Stromal cell of bone marrow (primary cell): ENCODE measurements at regions not wholly inside any gene's neighbourhood (a gene's known extent, or its start where the extent isn't known, plus 50 kb on each side); places are given as distances from the start of the nearest gene placed in this dataset.

ENCODE experiments used
- DNase-seq: peaks from one replicate; pipeline ENCODE4 v3.0.0-alpha.2; 2012; ENCODE audit warnings: low read depth

DNA sequence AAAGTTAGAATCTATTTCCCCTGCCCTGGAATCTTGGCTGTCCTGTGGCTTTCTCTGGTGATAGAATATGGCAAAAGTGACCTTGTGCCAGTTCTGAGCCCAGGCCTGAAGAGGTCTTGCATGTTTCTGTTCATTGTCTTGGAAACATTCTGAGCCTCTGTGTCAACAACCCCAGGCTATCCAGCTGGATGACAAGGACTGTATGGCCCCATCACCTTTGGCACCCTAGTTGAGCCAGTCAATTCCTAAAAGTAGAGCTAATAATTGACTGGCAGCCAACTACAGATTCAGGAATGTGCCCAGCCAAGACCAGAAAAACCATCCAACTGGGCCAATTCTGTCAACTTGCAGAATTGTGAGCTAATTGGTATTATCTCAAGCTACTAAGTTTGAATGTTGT lies 514.1 kb upstream of the LARGE1 start:
- DNase-seq: no peak

DNA sequence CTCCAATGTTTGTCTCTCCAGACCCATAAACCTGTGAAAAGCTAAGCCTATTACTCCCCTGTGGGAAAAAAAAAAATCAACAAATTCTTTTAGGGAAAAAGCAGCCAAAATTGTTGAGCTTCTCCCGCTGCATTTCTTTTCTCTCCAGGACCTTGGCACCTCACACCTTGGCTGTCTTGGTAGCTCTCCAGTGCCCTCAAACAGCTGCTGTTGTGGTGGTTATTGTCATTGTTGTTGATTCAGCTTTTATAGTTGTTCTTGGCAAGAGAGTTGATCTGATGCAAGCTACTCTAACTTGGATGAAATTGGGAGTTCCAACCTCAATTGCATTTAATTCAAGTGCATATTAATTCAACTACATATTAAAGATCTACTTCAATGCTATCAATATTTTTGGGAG lies 516.9 kb upstream of the LARGE1 start:
- no peak for DNase-seq

DNA sequence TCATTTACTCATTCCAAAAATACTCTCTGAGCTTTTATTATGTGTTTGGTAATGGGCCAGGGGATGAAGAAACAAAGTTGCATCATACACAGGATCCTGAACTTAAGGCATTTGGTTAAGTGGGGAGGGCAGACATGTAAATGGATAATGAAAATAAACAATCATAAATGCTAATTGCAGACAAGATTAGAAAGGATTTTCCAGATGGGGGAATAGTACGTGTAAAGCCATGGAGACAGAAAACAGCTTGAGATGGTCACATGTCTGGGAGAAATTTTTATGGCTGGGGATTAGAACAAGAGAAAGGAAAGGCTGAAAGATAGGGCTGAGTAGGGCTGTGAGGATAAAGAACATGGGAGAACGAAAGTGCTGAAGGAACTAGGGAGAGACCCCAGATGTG lies 534.3 kb upstream of the LARGE1 start:
- DNase-seq: no peak

DNA sequence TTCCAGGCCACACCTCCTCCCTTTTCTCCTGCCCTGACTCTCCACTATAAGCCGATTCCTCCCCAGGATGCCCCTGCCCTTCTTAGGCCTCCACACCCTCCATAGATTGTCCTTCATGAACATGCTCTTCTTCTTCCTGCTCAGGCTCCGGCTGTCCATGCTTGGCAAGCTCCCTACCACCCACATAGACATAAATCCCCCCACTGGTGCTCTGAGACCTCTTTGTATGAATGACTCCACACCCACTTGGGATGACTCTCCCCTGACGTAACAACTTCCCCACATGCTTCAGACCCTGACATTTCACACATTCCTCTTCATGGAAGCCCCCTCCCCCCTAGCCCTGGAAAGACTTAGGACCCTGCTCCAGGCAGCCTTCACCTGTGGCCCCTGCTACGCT lies 542.5 kb upstream of the LARGE1 start:
- DNase-seq: no peak

DNA sequence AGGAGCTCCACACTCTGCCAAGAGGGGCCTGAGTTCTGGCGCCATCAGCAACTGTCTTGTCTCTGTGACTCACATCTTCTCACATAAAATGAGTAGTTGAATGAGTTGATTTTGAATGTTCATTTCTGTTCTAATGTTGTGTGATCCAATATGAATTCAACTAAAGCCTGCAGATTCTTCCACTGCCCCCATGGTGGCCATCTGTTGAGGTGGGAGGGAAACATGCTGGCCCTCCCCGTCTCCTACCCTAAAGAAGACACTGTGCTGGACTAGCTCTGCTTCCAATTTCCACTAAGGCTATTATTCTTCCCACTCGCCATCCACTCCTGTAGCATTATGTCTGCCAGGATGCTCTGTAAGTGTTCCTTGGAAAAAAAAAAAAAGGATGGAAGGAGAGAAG lies 555.6 kb upstream of the LARGE1 start:
- DNase-seq: no peak

DNA sequence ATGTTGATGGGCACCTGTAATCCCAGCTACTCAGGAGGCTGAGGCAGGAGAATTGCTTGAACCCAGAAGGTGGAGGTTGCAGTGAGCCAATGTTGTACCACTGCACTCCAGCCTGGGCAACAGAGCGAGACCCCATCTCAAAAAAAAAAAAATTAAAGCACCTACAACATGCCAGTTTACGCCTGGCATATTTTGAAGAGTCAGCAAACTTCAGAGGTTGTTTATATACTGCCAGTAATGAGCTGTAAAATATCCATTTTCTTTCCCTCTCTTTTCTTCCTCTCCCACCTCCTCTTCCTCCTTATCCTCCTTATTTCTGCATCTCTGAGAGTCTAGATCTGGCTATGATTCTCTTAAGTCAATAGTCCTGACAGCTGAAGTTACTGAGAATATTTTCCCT lies 556.5 kb upstream of the LARGE1 start:
- no peak for DNase-seq

DNA sequence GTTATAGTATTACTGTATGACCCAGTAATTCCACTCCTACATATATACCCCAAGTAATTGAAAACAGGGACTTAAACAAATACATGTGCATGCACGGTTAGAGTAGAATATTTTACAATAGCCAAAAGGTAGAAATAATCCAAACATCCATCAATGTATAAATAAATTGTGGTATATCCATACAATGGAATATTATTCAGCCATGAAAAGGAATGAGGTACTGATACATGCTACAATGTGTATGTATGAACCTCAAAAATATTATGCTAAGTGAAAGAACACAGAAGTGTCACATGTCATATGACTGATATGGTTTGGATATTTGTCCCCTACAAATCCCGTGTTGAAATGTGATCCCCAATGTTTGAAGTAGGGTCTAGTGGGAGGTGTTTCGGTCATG lies 560.8 kb upstream of the LARGE1 start:
- no peak for DNase-seq

DNA sequence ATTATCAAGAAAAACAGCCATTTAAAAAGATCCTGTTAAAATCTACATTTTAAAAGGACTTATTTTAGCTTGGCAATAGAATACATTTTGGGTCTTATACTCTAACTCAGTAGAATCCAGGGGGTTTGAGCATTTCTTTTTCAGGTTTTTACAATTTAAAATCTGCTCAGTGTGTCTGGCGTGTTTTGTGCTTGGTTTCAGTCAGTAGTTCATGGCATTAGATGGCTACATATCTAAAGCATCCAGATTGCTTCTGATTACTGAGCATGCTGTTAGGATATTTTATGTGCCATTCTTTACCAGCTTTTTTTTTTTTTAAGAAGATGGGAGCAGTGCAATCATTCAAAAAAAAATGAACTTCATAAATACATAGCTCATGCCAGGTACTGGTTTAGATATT lies 566.1 kb upstream of the LARGE1 start:
- no peak for DNase-seq

DNA sequence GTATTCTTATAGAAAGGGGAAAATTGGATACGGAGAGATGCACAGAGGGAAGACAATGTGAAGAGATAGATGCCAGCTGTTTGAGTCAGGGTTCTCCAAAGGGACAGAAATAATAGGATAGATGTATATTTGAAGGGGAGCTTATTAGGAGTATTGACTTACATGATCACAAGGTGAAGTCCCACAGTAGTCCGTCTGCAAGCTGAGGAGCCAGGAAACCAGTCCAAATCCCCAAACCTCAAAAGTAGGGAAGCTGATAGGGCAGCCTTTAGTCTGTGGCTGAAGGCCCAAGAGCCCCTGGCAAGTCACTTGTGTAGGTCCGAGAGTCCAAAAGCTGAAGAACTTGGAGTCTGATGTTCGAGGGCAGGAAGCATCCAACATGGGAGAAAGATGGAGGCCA lies 569.6 kb upstream of the LARGE1 start:
- no peak for DNase-seq

DNA sequence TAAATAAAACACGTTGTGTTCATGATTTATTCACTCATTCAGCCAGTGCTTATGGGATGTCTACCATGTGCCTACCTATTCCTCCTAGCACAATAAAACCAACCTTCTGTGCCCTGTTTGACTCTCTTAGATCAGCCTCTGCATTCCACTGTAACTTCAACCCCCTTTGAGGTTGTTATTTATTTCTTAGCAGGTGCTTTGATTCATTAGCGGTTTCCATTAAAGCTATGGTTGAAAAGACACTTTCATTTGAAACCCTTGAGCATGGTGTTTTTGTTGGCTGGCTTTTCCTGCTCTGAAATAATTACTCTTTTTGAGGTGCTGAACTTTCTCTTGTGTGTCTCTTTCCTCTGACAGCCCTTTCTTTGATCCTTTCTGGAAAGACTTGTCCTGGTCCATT lies 570.6 kb upstream of the LARGE1 start:
- no peak for DNase-seq

DNA sequence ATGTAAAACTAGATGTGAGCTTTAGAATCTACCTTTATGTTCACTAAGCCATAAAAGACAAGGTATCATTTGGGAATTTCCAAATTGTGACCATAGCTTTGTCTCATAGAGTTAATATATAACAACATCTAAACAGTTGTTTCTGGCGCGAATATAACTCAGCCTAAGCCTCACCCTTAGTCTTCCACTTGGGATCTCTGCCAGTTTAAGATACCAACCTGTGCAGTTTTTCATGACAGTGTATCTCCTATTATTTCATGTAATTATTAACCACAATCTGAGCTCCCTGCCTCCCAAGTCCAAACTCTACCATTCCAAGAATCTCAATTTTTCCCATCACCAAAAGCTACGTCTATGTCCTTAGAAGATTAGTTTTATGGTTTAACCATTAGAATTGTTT lies 572.5 kb upstream of the ISX start:
- no peak for DNase-seq

DNA sequence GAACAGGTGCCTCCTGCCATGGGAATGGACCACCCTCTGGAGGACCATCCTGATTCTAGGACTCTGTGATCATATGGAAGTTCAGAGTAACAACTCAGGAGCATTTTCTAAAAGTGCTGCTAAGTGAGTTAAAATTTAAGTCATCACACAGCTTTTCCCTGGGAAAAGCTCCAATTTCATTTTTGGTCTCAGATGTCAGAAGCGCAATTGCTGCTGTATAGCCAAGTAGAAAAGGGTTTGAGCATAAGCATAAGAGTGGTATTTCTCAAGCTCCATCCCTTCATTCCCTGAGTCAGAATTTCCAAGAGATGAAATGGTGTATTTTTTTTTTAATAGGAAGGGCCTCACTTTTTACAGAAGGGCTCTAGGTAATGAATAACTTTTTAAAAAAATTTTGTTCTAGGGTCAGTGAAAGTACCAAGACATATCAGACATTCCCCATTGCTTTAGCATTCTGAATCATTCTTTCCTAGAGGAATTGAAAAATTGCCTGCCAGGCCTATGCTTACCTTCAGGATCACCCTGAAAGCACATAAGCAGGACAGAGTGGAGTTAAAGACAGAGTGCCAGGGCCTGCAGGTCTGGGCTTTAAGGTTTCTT lies 564.5 kb upstream of the ISX start:
- DNase-seq: no peak

DNA sequence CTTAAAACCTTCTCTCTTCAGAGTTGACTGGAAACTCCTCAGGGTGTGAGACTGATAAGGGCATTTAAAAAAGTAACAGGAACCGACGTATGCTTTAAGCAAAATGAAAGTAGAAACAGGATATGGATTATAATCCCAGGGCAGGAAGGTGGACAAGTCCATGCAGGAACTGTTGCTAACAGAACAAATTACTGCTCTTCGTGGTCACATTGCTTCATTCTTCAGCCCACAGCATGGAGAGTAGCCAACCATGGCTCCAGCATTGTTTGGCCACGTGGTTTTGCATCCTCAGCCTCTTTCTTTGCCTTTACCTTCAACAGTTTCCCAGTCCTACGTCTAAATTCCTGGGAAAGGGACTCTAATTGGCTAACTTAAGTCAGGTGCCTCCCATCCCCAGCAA lies 563.1 kb upstream of the ISX start:
- no peak for DNase-seq

DNA sequence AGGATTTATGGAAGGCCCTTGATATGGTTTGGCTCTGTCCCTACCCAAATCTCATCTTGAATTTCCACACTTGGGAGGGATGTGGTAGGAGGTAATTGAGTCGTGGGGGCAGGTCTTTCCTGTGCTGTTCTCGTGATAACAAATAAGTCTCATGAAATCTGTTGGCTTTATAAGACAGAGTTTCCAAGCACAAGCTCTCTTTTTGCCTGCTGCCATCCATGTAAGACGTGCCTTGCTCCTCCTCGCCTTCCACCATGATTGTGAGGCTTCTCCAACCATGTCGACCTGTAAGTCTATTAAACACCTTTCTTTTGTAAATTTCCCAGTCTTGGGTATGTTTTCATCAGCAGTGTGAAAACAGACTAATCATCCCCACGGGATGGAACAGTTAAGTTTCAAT lies 557.2 kb upstream of the ISX start:
- no peak for DNase-seq

DNA sequence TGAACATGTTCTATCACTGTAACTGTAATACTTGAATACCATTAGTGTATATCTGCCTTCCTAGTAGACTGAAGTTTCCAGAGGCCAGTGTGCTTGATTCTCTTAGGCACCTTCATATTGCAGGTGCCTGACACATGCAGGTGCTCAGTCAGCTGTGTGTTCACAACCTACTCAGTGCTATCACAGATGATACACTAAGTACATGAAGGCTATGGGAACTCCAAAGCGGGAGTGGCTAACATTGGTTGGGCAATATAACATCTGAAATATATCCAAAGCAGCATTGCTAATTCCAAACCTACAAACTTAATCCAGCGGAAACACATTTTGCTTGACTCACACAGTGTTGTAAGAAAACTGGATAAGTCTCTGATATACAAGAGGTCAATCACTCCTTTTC lies 539.3 kb upstream of the ISX start:
- no peak for DNase-seq

DNA sequence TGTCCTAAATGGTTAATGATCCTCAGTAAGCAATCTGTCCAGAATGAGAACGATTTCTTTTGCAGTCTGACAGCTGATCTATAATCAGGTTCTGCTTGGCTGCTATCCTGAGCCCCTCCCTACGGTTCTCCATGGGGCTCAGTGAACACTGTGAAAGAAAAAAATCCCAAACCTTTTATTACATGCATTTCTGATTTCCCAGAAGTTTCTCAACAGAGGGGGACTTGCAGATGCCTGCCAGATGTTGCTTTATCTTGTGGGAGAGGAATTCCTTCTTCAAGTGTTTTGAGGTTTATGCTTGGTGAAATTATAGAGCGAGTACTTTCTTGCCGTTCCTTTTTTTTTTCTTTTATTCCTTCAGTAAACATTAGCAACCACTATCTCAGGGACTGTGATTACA lies 531.9 kb upstream of the ISX start:
- no peak for DNase-seq

DNA sequence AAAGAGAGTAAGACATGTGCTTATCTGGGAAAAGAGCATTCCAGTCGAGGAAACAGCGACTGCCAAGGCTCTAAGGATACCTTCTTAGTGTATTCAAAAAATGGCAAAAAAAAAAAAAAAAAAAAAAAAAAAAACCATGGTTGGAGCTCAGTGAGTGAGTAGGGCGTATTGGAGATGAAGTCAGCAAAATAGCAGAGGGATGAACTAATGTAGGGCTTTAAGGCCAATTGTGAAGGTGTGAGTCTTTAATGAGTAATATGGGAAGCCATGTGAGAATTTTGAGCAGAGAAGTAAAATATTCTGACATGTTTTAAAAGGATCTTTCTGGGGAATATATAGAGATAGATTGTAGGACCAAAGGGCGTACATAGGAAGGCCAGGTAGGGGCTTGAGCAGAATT lies 498.6 kb upstream of the ISX start:
- no peak for DNase-seq

DNA sequence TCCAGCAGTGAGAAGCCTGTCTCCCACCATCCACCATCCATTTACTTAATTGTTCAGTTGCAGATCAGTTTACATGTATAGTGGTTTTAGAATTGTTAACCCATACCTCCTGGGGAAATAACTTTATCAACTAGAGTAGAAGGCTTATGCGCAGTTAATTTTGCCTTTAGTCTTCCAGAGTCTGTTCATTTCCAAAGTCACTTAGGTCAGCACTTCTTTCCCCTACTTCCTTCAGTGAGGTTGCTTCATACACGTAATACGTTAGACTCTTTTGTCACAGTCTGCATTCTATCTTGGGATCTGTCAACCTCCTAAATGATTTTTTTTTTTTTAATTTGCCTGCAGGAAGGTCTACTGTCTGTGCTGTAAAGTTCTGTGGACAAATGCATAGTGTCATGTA lies 495.6 kb upstream of the ISX start:
- no peak for DNase-seq

DNA sequence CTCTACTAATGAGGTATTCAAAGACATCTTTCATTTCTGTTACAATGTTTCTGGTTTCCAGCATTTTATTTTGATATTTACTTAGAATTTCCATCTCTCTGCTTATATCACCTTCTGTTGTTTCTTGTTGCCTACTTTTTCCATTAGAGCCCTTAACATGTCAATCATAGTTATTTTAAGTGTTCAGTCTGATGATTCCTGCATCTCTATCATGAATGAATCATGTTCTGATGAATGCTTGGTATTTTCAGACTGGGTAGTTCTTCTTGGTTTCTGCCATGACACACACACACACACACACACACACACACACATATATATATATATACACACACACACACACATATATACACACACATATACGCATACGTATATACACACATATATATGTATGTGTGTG lies 486.4 kb upstream of the ISX start:
- DNase-seq: no peak

DNA sequence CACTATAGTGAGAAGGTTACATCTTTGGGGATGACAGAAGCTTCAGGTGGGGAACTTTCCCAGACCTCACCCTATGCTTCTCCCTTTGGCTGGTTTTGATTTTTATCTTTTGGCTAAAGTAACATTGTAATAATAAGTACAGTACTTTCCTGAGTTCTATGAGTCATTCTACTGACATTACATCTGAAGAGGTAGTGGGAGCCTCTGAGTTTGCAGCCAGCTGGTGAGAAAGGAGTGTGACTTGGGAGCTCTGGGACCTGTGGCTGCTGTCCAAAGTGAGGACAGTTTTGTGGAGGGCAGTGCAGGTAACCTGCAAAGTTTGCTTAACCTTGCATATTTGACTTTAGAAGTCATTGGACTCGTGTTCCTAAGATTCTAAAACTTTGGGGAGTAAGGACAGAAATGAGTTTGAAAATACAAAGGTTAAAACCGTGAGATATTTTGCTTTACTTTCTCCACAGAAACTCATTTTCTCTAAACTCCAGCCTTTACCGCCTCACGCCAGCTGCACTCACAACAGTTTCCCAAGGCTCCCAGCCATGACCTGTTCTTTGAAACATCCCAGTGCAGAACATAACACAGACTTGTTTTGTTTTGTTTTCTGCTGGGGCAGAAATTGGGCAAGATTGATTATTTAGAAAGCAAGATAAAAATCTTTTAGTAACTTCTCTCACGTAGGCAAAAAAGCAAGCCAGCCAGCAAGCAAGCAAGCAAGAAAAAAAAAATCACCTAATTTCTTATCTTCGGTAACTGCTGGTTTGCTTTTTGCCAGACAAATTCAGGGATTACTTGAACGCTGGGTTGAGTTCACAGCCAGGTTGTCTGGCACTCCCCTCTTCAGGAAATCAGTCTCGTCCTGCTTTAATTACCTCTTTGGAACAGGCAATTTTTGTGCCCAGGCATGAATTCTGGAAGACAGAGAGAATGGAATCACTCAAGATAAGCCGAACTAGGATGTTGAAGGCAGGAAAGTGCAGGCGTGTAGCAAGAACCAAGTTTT lies 478.3 kb upstream of the ISX start:
- DNase-seq: no peak

DNA sequence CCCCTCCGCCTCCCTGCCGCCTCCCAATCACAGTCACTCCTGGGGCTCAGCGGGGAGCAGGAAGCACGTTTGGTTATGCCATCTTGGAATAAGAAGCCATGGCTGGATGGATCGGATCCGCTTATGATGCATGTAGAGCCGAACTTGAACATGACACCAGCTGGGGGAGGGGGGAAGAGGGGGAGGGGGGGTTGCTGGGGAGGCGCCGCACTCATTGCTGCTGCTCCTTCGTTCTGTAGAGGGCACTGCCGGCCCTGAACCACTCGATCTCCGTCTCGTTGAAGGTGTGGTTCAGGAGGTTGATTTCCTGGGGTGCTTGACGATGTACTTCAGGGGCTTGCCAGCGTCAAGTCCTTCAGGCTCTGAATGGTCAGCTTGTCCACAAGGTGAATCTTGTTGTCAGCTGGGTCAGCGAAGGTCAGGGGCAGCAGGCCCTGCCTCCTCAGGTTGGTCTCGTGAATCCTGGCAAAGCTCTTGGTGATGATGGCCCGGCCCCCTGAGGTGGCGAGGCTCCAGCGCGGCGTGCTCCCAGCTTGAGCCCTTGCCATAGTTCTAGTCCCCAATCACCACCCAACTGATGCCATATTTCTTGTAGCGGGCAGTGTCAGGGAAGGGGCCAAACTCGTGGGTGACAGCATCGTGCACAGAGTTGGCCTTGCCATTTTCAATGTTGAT lies 476.9 kb upstream of the ISX start:
- DNase-seq: no peak

DNA sequence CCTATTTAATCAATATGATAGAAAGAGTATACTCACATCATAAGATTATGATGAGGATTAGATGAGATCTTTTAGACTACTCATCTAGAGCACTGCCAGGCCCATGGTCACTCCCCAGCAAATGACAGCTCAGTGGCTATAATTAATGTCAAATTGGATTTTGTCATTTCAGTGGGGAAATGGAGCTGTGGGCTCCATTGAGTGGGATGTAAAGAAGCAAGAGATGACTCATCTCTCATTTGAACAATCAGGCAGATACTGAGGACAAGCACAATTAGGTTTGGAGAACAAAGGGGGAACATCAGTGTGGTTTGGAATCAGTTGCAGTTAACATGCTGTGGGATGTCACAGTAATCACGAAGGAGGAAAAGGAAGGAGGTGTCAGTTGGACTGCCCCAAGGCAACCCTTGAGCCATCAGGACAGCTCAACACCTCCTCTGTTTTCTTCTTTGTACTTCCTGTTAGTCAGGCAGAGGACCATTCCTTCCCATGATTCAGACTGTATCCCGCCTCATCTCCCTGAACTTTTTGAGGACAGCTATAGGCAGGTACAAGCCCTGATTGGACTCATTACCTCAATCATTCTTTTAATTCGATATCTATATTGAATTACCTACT lies 473.7 kb upstream of the ISX start:
- DNase-seq: no peak

DNA sequence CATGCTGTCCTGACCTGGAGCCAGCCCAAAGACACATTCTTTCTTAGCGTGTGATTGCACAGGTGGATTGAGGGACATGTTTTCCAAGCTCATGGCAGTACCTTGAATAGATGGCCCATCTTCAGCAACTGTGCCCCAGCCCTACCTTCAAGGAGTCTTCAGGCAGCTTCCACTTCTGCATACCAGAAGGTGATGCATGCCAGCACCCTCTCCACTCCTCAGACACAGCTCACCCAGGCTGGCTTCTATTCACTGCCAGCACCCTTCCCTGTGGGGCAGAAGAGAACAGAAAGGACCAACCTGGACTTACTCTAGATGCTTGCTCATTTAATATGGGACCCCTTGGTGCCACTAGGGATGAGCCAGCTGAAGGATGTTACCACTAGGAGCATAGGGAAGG lies 466.4 kb upstream of the ISX start:
- no peak for DNase-seq
